ENCODE measurements at regions not wholly inside any gene's neighbourhood (a gene's known extent, or its start where the extent isn't known, plus 50 kb on each side); places are given as distances from the start of the nearest gene placed in this dataset.

GRCh38 chr2:147408357-147408756 is 436.5 kb upstream of the ACVR2A start:
- Histone ChIP-seq H2AFZ (ENCODE audit: low read depth, low read length) (no peak overlapping the region), H3K27me3 (ENCODE audit: insufficient read depth, low read length) (no peaks in the 10 kb centered on the region), H3K4me2 (ENCODE audit: low read length) (no peak overlapping the region), H3K4me3 (ENCODE audit: insufficient read depth, low read depth, low read length) (no peak overlapping the region), H3K4me1 (ENCODE audit: insufficient read depth, low read length) (no peaks in the 10 kb centered on the region), H3K9ac (ENCODE audit: low read length) (no peak overlapping the region), H4K20me1 (ENCODE audit: insufficient read depth, low read length) (no peaks in the 10 kb centered on the region), H3K36me3 (ENCODE audit: insufficient read depth, low read length) (no peaks in the 10 kb centered on the region), H3K79me2 (ENCODE audit: insufficient read depth, low read length) (no peaks in the 10 kb centered on the region), H3K27ac (ENCODE audit: low read depth, low read length) (no peak overlapping the region), H3K9me3 (ENCODE audit: insufficient read depth, low read depth, low read length) (no peaks in the 10 kb centered on the region)
- H3K4me3 Mint-ChIP-seq (ENCODE audit: unreplicated experiment): no peak overlapping the region
- FAIRE-seq (no peak), DNase-seq (ENCODE audit: low read depth) (no peak)
- TF ChIP-seq CTCF (IDR thresholded peaks at IDR 0.05; ENCODE audit: insufficient read depth, low read depth, low read length): no peak
- no peak for TF ChIP-seq EZH2 (IDR thresholded peaks at IDR 0.05; ENCODE audit: insufficient read depth, low read length)
- no peaks in the 10 kb centered on the region for H3K27me3 Mint-ChIP-seq (ENCODE audit: low read depth, unreplicated experiment)
- H3K9me3 Mint-ChIP-seq (ENCODE audit: unreplicated experiment): peaks cover 8% of the 10 kb centered on the region
- peaks cover 2% of the 10 kb centered on the region for H3K36me3 Mint-ChIP-seq (ENCODE audit: low read depth, unreplicated experiment)
- no peak overlapping the region for H3K27ac Mint-ChIP-seq (ENCODE audit: unreplicated experiment)
- no peaks in the 10 kb centered on the region for H3K4me1 Mint-ChIP-seq (ENCODE audit: low read depth, unreplicated experiment)

DNA sequence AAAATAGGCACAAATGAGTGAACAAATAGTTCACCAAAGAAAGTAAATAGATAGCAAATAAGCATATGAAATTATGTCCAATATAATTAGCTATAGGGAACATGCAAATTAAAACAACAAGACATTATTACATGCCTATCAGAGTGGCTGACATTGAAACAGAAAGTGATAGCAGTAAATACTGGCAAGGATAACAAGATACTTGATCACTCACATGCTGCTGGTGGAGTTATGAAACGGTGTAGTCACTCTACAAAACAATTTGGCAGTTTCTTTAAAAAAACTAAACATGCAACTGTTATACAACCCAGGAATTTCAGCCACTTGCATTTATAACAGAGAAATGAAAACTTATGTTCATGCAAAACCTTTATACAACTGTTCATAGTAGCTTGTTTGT is 439.2 kb upstream of the ACVR2A start:
- no peak overlapping the region for H3K27ac ChIP-seq (ENCODE audit: low read depth, low read length)
- no peak overlapping the region for H3K27ac Mint-ChIP-seq (ENCODE audit: unreplicated experiment)
- H2AFZ ChIP-seq (ENCODE audit: low read depth, low read length): no peak overlapping the region
- H3K9me3 ChIP-seq (ENCODE audit: insufficient read depth, low read depth, low read length): no peaks in the 10 kb centered on the region
- no peaks in the 10 kb centered on the region for H3K36me3 ChIP-seq (ENCODE audit: insufficient read depth, low read length)
- H3K27me3 ChIP-seq (ENCODE audit: insufficient read depth, low read length): no peaks in the 10 kb centered on the region
- H4K20me1 ChIP-seq (ENCODE audit: insufficient read depth, low read length): no peaks in the 10 kb centered on the region
- H3K9me3 Mint-ChIP-seq (ENCODE audit: unreplicated experiment): no peaks in the 10 kb centered on the region
- H3K27me3 Mint-ChIP-seq (ENCODE audit: low read depth, unreplicated experiment): no peaks in the 10 kb centered on the region
- H3K4me3 ChIP-seq (ENCODE audit: insufficient read depth, low read depth, low read length): no peak overlapping the region
- no peaks in the 10 kb centered on the region for H3K4me1 Mint-ChIP-seq (ENCODE audit: low read depth, unreplicated experiment)
- FAIRE-seq (no peak), DNase-seq (ENCODE audit: low read depth) (no peak)
- H3K4me1 ChIP-seq (ENCODE audit: insufficient read depth, low read length): no peaks in the 10 kb centered on the region
- H3K4me2 ChIP-seq (ENCODE audit: low read length): no peak overlapping the region
- no peak overlapping the region for H3K9ac ChIP-seq (ENCODE audit: low read length)
- no peak overlapping the region for H3K4me3 Mint-ChIP-seq (ENCODE audit: unreplicated experiment)
- H3K79me2 ChIP-seq (ENCODE audit: insufficient read depth, low read length): no peaks in the 10 kb centered on the region
- no peaks in the 10 kb centered on the region for H3K36me3 Mint-ChIP-seq (ENCODE audit: low read depth, unreplicated experiment)
- TF ChIP-seq EZH2 (IDR thresholded peaks at IDR 0.05; ENCODE audit: insufficient read depth, low read length) (no peak), CTCF (IDR thresholded peaks at IDR 0.05; ENCODE audit: insufficient read depth, low read depth, low read length) (no peak)

DNA sequence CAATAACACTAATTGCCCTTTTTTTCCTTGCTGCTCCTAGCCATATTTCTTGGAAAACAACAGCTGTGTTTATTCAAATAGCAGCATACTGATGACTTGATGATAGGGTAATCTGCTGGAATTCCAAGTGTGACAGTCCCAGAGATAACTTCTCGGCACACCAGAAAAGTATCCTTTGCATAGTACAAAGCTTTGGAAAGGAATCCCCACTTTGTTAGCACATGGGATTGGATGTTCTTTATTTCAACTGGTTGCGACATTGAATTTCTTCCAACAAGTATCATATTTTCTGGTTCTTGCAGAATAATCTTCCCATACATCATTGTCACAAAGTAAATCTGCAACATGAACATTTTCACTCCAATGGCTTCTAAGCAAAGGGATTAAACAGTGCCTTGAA is 445.8 kb upstream of the ACVR2A start:
- no peaks in the 10 kb centered on the region for H3K4me1 ChIP-seq (ENCODE audit: insufficient read depth, low read length)
- no peaks in the 10 kb centered on the region for H3K27me3 ChIP-seq (ENCODE audit: insufficient read depth, low read length)
- H3K4me3 ChIP-seq (ENCODE audit: insufficient read depth, low read depth, low read length): no peak overlapping the region
- no peak overlapping the region for H3K9ac ChIP-seq (ENCODE audit: low read length)
- H3K4me1 Mint-ChIP-seq (ENCODE audit: low read depth, unreplicated experiment): no peaks in the 10 kb centered on the region
- no peak overlapping the region for H3K27ac Mint-ChIP-seq (ENCODE audit: unreplicated experiment)
- no peaks in the 10 kb centered on the region for H4K20me1 ChIP-seq (ENCODE audit: insufficient read depth, low read length)
- FAIRE-seq (no peak), DNase-seq (ENCODE audit: low read depth) (no peak)
- H3K4me2 ChIP-seq (ENCODE audit: low read length): no peak overlapping the region
- peaks cover 2% of the 10 kb centered on the region for H3K9me3 Mint-ChIP-seq (ENCODE audit: unreplicated experiment)
- no peak overlapping the region for H3K27ac ChIP-seq (ENCODE audit: low read depth, low read length)
- H3K79me2 ChIP-seq (ENCODE audit: insufficient read depth, low read length): no peaks in the 10 kb centered on the region
- H3K36me3 Mint-ChIP-seq (ENCODE audit: low read depth, unreplicated experiment): no peaks in the 10 kb centered on the region
- no peak overlapping the region for H2AFZ ChIP-seq (ENCODE audit: low read depth, low read length)
- no peak for TF ChIP-seq CTCF (IDR thresholded peaks at IDR 0.05; ENCODE audit: insufficient read depth, low read depth, low read length)
- TF ChIP-seq EZH2 (IDR thresholded peaks at IDR 0.05; ENCODE audit: insufficient read depth, low read length): no peak
- H3K4me3 Mint-ChIP-seq (ENCODE audit: unreplicated experiment): no peak overlapping the region
- H3K27me3 Mint-ChIP-seq (ENCODE audit: low read depth, unreplicated experiment): no peaks in the 10 kb centered on the region
- H3K9me3 ChIP-seq (ENCODE audit: insufficient read depth, low read depth, low read length): no peaks in the 10 kb centered on the region
- H3K36me3 ChIP-seq (ENCODE audit: insufficient read depth, low read length): no peaks in the 10 kb centered on the region

All from astrocyte (in vitro differentiated cells and primary cell).